ENCODE measurements at regions not wholly inside any gene's neighbourhood (a gene's known extent, or its start where the extent isn't known, plus 50 kb on each side); places are given as distances from the start of the nearest gene placed in this dataset.
A peak's percentile ranks its signal among the peaks of the same experiment; 100 is the strongest.

GRCh38 chr2:180319586-180320405, 312.7 kb upstream of the CWC22 start:
- no peak for DNase-seq
- intact Hi-C loops (cut with DNase I): no loop called here

GRCh38 chr2:180314086-180314485, 307.0 kb upstream of the CWC22 start:
- no peak for DNase-seq
- intact Hi-C loops (cut with DNase I): no loop called here

GRCh38 chr2:180312542-180312941, 305.4 kb upstream of the CWC22 start:
- intact Hi-C loops (cut with DNase I): no loop called here
- no peak for DNase-seq

GRCh38 chr2:180307096-180307495, 300.0 kb upstream of the CWC22 start:
- intact Hi-C loops (cut with DNase I): no loop called here
- DNase-seq: no peak

- intact Hi-C loops (cut with DNase I): no loop called here
- DNase-seq: no peak
Measured at GRCh38 chr2:180306346-180306745, 299.2 kb upstream of the CWC22 start.

- intact Hi-C loops (cut with DNase I): no loop called here
- DNase-seq: no peak
Measured at GRCh38 chr2:180291552-180292421, 284.7 kb upstream of the CWC22 start.

GRCh38 chr2:180291060-180291459, 284.0 kb upstream of the CWC22 start:
- intact Hi-C loops (cut with DNase I): no loop called here
- DNase-seq: no peak

GRCh38 chr2:180289627-180290026, 282.5 kb upstream of the CWC22 start:
- DNase-seq: no peak

GRCh38 chr2:180279581-180279980, 272.5 kb upstream of the CWC22 start:
- no peak for DNase-seq
- intact Hi-C loops (cut with DNase I): no loop called here

More at GRCh38 chr2:180289627-180290026, 282.5 kb upstream of the CWC22 start:
- intact Hi-C loops (cut with DNase I): no loop called here

- intact Hi-C loops (cut with DNase I): no loop called here
- DNase-seq: no peak
Measured at GRCh38 chr2:180276733-180277132, 269.6 kb upstream of the CWC22 start.

GRCh38 chr2:180268006-180268405, 260.9 kb upstream of the CWC22 start:
- DNase-seq: no peak
- intact Hi-C loops (cut with DNase I): no loop called here

GRCh38 chr2:180261976-180262375, 254.9 kb upstream of the CWC22 start:
- intact Hi-C loops (cut with DNase I): no loop called here
- no peak for DNase-seq

GRCh38 chr2:180258579-180258978, 251.5 kb upstream of the CWC22 start:
- DNase-seq: no peak
- intact Hi-C loops (cut with DNase I): no loop called here

- no peak for DNase-seq
- intact Hi-C loops (cut with DNase I): no loop called here
Measured at GRCh38 chr2:180258041-180258537, 251.0 kb upstream of the CWC22 start.

- no peak for DNase-seq
- intact Hi-C loops (cut with DNase I): no loop called here
Measured at GRCh38 chr2:180257247-180257646, 250.2 kb upstream of the CWC22 start.

GRCh38 chr2:180255981-180256380, 248.9 kb upstream of the CWC22 start:
- intact Hi-C loops (cut with DNase I): no loop called here
- DNase-seq: no peak

- intact Hi-C loops (cut with DNase I): no loop called here
- DNase-seq: no peak
Measured at GRCh38 chr2:180254872-180255271, 247.8 kb upstream of the CWC22 start.

- no peak for DNase-seq
Measured at GRCh38 chr2:180247658-180248057, 240.6 kb upstream of the CWC22 start.

GRCh38 chr2:180246268-180246667, 239.2 kb upstream of the CWC22 start:
- peak in 1 of 42 donors; percentile 3 for DNase-seq
- intact Hi-C loops (cut with DNase I): no loop called here

More at GRCh38 chr2:180247658-180248057, 240.6 kb upstream of the CWC22 start:
- intact Hi-C loops (cut with DNase I): no loop called here

GRCh38 chr2:180240774-180241173, 233.7 kb upstream of the CWC22 start:
- DNase-seq: no peak
- intact Hi-C loops (cut with DNase I): no loop called here
